SK-N-SH (cell line): ENCODE measurements at regions not wholly inside any gene's neighbourhood (a gene's known extent, or its start where the extent isn't known, plus 50 kb on each side); places are given as distances from the start of the nearest gene placed in this dataset.

Experiments used
- CTCF ChIA-PET: fragments of 300-600, 350-600 bp; formaldehyde crosslinking; extraction: SDS; loops from one replicate; lab custom pipeline; 2021; lab: Yijun Ruan, JAX
- POLR2A ChIA-PET: fragments of 350-600 bp; sonication (Branson Sonifier 250); formaldehyde crosslinking; extraction: SDS; loops from one replicate; lab custom pipeline; 2020; ENCODE audit warnings: antibody characterized with exemption, inconsistent platforms; lab: Yijun Ruan, JAX
- DNase-seq: peaks from one replicate; pipeline ENCODE4 v3.0.0; 2012
- H2AFZ ChIP-seq: fragments of 200-600 bp; sonication (generic); 2 replicates; pipeline ENCODE4 v1.8.1; 2016; ENCODE audit warnings: antibody characterized with exemption, mild to moderate bottlenecking, low read depth
- H3F3A ChIP-seq: fragments of 200-600 bp; sonication (generic); replicated peaks from 2 replicates; pipeline ENCODE3; 2016; ENCODE audit warnings: antibody characterized with exemption, mild to moderate bottlenecking; ENCODE audit not compliant: insufficient read depth
- H3K27ac ChIP-seq, 2 experiments: fragments of 200-500 bp in 1 of 2; fragments of 200-600 bp in 1 of 2; sonication (Bioruptor generic) in 1 of 2; sonication (generic), shearing (Covaris generic) in 1 of 2; 2 replicates each; pipeline versions ENCODE4 v1.5.1 to v1.6.1; 2014 to 2016; ENCODE audit warnings: low read depth in 2 of 2, inconsistent platforms in 1 of 2, low read length in 1 of 2, mild to moderate bottlenecking in 1 of 2, mixed read lengths in 1 of 2
- H3K27me3 ChIP-seq: fragments of 200-600 bp; sonication (generic), shearing (Covaris generic); 2 replicates; pipeline ENCODE4 v1.6.1; 2016; ENCODE audit warnings: mixed run types; ENCODE audit not compliant: insufficient read depth
- H3K36me3 ChIP-seq, 2 experiments: fragments of 200-500 bp in 1 of 2; fragments of 200-600 bp in 1 of 2; sonication (Bioruptor generic) in 1 of 2; sonication (generic) in 1 of 2; replicated peaks in 1 of 2; 2 replicates each; pipeline versions ENCODE3 to v1.5.1; 2014 to 2016; ENCODE audit warnings: low read length in 1 of 2, mild to moderate bottlenecking in 1 of 2; ENCODE audit not compliant: insufficient read depth in 2 of 2, control insufficient read depth in 1 of 2
- H3K4me1 ChIP-seq, 2 experiments: fragments of 200-500 bp in 1 of 2; fragments of 200-600 bp in 1 of 2; sonication (Bioruptor generic) in 1 of 2; sonication (generic), shearing (Covaris generic) in 1 of 2; 2 replicates each; pipeline versions ENCODE4 v1.5.1 to v1.6.1; 2014 to 2016; ENCODE audit warnings: low read depth in 1 of 2, low read length in 1 of 2, mixed run types in 1 of 2; ENCODE audit not compliant: insufficient read depth in 2 of 2, control insufficient read depth in 1 of 2
- H3K4me2 ChIP-seq: fragments of 200-600 bp; sonication (generic), shearing (Covaris generic); 2 replicates; pipeline ENCODE4 v1.6.1; 2017; ENCODE audit warnings: mixed run types
- H3K4me3 ChIP-seq, 2 experiments: fragments of 200-500 bp in 1 of 2; fragments of 200-600 bp in 1 of 2; sonication (Bioruptor generic) in 1 of 2; sonication (generic), shearing (Covaris generic) in 1 of 2; 2 replicates each; pipeline versions ENCODE4 v1.5.1 to v1.8.1; 2014 to 2016; ENCODE audit warnings: low read depth in 2 of 2, inconsistent platforms in 1 of 2, low read length in 1 of 2, mild to moderate bottlenecking in 1 of 2, mixed read lengths in 1 of 2, moderate library complexity in 1 of 2
- H3K79me2 ChIP-seq: fragments of 200-600 bp; sonication (generic); 2 replicates; pipeline ENCODE4 v1.8.1; 2017; ENCODE audit warnings: mild to moderate bottlenecking; ENCODE audit not compliant: insufficient read depth
- H3K9ac ChIP-seq: fragments of 200-600 bp; sonication (generic); 2 replicates; pipeline ENCODE4 v1.6.1; 2017; ENCODE audit warnings: mixed run types
- H3K9me2 ChIP-seq: fragments of 200-600 bp; sonication (generic); 2 replicates; pipeline ENCODE4 v1.6.1; 2017; ENCODE audit warnings: mixed run types
- H3K9me3 ChIP-seq: fragments of 200-600 bp; sonication (generic); 2 replicates; pipeline ENCODE4 v1.6.1; 2017; ENCODE audit warnings: mixed run types, mild to moderate bottlenecking, moderate library complexity
- H4K20me1 ChIP-seq: fragments of 200-600 bp; sonication (generic); 2 replicates; pipeline ENCODE4 v1.6.1; 2017; ENCODE audit warnings: mild to moderate bottlenecking, mixed run types; ENCODE audit not compliant: insufficient read depth
- CHD2 ChIP-seq: fragments of 150-350 bp; IDR thresholded peaks from 2 replicates; pipeline ENCODE4 v1.6.1; 2018; ENCODE audit warnings: low read length; ENCODE audit not compliant: partially characterized antibody
- CTCF ChIP-seq: fragments of 200-600 bp; sonication (generic); IDR thresholded peaks from 2 replicates; pipeline ENCODE4 v1.6.1; 2017; ENCODE audit warnings: antibody characterized with exemption, mild to moderate bottlenecking, moderate library complexity
- EP300 ChIP-seq, 2 experiments: IDR thresholded peaks; 2 replicates each; pipeline versions ENCODE4 v1.4.0 to v1.6.1; 2012; ENCODE audit warnings: borderline replicate concordance in 1 of 2, low read depth in 1 of 2, low read length in 1 of 2
- FOXJ3 ChIP-seq: sonication (generic); formaldehyde crosslinking; IDR thresholded peaks from 2 replicates; pipeline ENCODE4 v1.5.1; 2020; ENCODE audit warnings: mild to moderate bottlenecking, missing genetic modification reagents
- FOXM1 ChIP-seq: IDR thresholded peaks from 2 replicates; pipeline ENCODE4 v1.4.0; 2012; ENCODE audit warnings: low read depth, mild to moderate bottlenecking
- GABPA ChIP-seq: IDR thresholded peaks from 2 replicates; pipeline ENCODE4 v1.4.0; 2012; ENCODE audit warnings: low read depth, mild to moderate bottlenecking
- GATA2 ChIP-seq: sonication (generic); formaldehyde crosslinking; IDR thresholded peaks from 2 replicates; pipeline ENCODE4 v1.5.0; 2020; ENCODE audit warnings: mild to moderate bottlenecking, missing genetic modification reagents
- MEF2A ChIP-seq: IDR thresholded peaks from 2 replicates; pipeline ENCODE4 v1.4.0; 2012; ENCODE audit warnings: low read depth, borderline replicate concordance
- MXI1 ChIP-seq: IDR thresholded peaks from 2 replicates; pipeline ENCODE4 v1.6.1; 2012; ENCODE audit warnings: mild to moderate bottlenecking, low read depth, low read length, improper control_type of control experiment
- NFIC ChIP-seq: IDR thresholded peaks from 2 replicates; pipeline ENCODE4 v1.4.0; 2012; ENCODE audit warnings: borderline replicate concordance
- RCOR1 ChIP-seq: fragments of 150-350 bp; IDR thresholded peaks from 2 replicates; pipeline ENCODE4 v1.6.1; 2017; ENCODE audit warnings: antibody characterized with exemption, low read length
- SIN3A ChIP-seq: IDR thresholded peaks from 2 replicates; pipeline ENCODE4 v1.6.1; 2012; ENCODE audit warnings: low read depth, mild to moderate bottlenecking, low read length, moderate library complexity, borderline replicate concordance
- SMC3 ChIP-seq: IDR thresholded peaks from 2 replicates; pipeline ENCODE4 v1.6.1; 2012; ENCODE audit warnings: low read depth, low read length, improper control_type of control experiment
- TAF1 ChIP-seq: IDR thresholded peaks from 2 replicates; pipeline ENCODE4 v1.6.1; 2012; ENCODE audit warnings: low read depth, mild to moderate bottlenecking, low read length, moderate library complexity, borderline replicate concordance
- TCF12 ChIP-seq: IDR thresholded peaks from 2 replicates; pipeline ENCODE4 v1.4.0; 2012
- TEAD4 ChIP-seq: IDR thresholded peaks from 2 replicates; pipeline ENCODE4 v1.4.0; 2012; ENCODE audit warnings: mild to moderate bottlenecking, borderline replicate concordance; ENCODE audit not compliant: insufficient read depth
- USF1 ChIP-seq: IDR thresholded peaks from 2 replicates; pipeline ENCODE4 v1.4.0; 2012; ENCODE audit warnings: low read depth, borderline replicate concordance
- WGBS: methylation state at CpG from one replicate; pipeline ENCODE4 v1.1.6; 2017; ENCODE audit warnings: low lambda C conversion rate; 5-methylcytosine and 5-hydroxymethylcytosine counted together
- TF ChIP-seq, protein P1 (sequence below): IDR thresholded peaks from 2 replicates; pipeline ENCODE4 v1.4.0; 2012; ENCODE audit warnings: low read depth, borderline replicate concordance
- TF ChIP-seq, protein P2 (sequence below): IDR thresholded peaks from 2 replicates; pipeline ENCODE4 v1.4.0; 2012; ENCODE audit warnings: low read depth
- TF ChIP-seq, protein P3 (sequence below): fragments of 150-350 bp; IDR thresholded peaks from 2 replicates; pipeline ENCODE4 v1.6.1; 2017; ENCODE audit warnings: antibody characterized with exemption, low read length, low read depth, borderline replicate concordance

DNA sequence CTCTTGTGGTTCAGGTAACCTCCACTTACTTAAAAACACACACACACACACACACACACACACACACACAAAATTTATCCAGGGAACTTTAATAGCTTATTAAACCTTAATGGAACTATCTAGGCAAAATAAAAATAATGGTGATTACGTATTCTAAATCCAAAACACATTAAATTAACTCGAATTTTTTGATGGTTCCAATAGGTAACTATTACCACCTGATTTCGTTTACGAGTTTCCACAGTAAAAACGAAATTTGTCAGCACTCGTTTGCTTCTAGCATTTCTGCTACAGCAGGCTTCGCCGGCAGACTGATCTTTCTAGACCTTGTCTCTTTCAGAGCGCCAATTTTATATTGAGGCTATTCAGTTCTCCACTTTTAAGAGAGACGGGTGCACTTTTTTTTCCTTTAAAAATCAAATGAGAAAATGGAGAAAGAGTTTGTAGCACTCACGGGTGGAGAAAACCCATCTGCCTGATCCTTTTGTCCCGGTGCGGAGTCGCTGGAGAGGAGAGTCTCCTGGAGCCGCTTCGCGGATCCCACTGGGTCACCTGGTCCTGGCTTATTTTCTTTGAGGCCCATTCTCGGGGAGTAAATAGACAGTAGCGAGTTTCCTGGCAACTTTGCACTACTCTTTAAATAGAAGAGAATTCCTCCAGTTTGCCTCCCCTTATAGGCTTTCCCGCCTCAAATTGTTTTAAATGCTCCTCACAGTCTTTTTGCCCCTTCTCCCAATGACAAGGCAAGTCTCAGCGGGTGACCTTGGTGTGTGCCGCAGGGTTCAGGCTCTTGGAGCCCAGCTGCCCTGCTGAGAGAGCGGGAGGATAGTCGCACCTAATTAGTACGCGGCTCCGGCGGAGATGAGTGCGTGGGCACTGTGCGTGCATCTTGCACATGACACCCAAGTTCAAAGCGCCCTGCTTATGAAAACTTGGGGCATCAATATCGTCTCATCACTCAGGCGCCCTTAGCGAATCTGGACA is 117.0 kb downstream of the KCNRG start:
- Histone ChIP-seq H3K27me3 (no peaks in the 10 kb centered on the region), H3K27ac (no peak overlapping the region), H3K9me3 (no peaks in the 10 kb centered on the region), H3K4me1 (peaks cover 0 to 3% of the 10 kb centered on the region in 2 experiments; a peak in 1 of 4 replicates), H3K9ac (no peak overlapping the region), H3K4me3 (no peak overlapping the region), H3K4me2 (no peak overlapping the region), H3K79me2 (no peaks in the 10 kb centered on the region), H3F3A (no peaks in the 10 kb centered on the region), H3K36me3 (no peaks in the 10 kb centered on the region), H3K9me2 (no peaks in the 10 kb centered on the region), H4K20me1 (no peaks in the 10 kb centered on the region), H2AFZ (no peak overlapping the region)
- ChIA-PET POLR2A (no interaction called here), CTCF (interaction anchor here (1.4 kb wide), 1 partner anchor 189 kb away, joined by 4 read pairs; no protein-coding TSS in a partner anchor)
- DNase-seq = no peak
- WGBS = 94% methylated on average over 34 of the region's 34 CpGs
- TF ChIP-seq CHD2 (no peak), FOXJ3 (no peak), EP300 (IDR thresholded peaks at IDR 0.05; ENCODE audit: borderline replicate concordance in 1 of 2, low read depth in 1 of 2, low read length in 1 of 2) (no peak), GATA2 (CRISPR knock-in tag) (no peak), GABPA (no peak), MEF2A (no peak), TAF1 (no peak), TEAD4 (no peak), FOXM1 (no peak), TCF12 (no peak), RCOR1 (no peak)
- TF ChIP-seq, protein P1, sequence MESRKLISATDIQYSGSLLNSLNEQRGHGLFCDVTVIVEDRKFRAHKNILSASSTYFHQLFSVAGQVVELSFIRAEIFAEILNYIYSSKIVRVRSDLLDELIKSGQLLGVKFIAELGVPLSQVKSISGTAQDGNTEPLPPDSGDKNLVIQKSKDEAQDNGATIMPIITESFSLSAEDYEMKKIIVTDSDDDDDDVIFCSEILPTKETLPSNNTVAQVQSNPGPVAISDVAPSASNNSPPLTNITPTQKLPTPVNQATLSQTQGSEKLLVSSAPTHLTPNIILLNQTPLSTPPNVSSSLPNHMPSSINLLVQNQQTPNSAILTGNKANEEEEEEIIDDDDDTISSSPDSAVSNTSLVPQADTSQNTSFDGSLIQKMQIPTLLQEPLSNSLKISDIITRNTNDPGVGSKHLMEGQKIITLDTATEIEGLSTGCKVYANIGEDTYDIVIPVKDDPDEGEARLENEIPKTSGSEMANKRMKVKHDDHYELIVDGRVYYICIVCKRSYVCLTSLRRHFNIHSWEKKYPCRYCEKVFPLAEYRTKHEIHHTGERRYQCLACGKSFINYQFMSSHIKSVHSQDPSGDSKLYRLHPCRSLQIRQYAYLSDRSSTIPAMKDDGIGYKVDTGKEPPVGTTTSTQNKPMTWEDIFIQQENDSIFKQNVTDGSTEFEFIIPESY = no peak

DNA sequence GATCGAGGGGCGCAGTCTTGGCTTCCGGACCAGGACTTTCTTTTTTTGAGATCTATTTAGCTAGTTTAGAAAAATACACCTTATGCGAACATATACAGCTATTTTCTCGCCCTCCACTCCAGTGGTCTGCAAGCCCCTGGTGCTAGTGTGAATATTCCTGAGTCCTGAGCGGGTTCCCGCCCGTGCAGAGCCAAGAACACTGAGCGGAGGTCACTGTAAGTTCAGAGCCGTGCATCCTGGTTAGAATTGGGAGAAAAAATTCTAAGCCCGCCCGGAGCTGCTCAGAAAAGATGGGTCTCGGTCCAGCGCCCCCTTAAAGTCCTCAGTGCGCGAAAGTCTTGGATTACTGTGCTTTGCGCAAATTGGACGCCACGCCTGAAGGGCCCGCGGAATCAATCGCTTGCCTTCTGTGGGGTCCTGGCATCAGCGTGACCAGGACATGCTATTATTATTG is 117.7 kb downstream of the KCNRG start:
- TF ChIP-seq TEAD4 (no peak), SIN3A (no peak), CHD2 (no peak), MXI1 (no peak), NFIC (no peak), GATA2 (CRISPR knock-in tag) (no peak), CTCF (no peak), SMC3 (no peak), USF1 (no peak)
- TF ChIP-seq, protein P2, sequence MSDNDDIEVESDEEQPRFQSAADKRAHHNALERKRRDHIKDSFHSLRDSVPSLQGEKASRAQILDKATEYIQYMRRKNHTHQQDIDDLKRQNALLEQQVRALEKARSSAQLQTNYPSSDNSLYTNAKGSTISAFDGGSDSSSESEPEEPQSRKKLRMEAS = no peak
- TF ChIP-seq, protein P3, sequence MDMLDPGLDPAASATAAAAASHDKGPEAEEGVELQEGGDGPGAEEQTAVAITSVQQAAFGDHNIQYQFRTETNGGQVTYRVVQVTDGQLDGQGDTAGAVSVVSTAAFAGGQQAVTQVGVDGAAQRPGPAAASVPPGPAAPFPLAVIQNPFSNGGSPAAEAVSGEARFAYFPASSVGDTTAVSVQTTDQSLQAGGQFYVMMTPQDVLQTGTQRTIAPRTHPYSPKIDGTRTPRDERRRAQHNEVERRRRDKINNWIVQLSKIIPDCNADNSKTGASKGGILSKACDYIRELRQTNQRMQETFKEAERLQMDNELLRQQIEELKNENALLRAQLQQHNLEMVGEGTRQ = no peak
- H3K9me3 ChIP-seq = no peaks in the 10 kb centered on the region
- POLR2A ChIA-PET = no interaction called here
- H2AFZ ChIP-seq = no peak overlapping the region
- WGBS = 95% methylated on average over 23 of the region's 23 CpGs
- no peak overlapping the region for H3K27ac ChIP-seq
- no peaks in the 10 kb centered on the region for H3K36me3 ChIP-seq
- no peak overlapping the region for H3K9ac ChIP-seq
- H4K20me1 ChIP-seq = no peaks in the 10 kb centered on the region
- CTCF ChIA-PET = no interaction called here
- DNase-seq = no peak
- no peaks in the 10 kb centered on the region for H3K9me2 ChIP-seq
- H3F3A ChIP-seq = no peaks in the 10 kb centered on the region
- H3K4me2 ChIP-seq = no peak overlapping the region
- no peaks in the 10 kb centered on the region for H3K79me2 ChIP-seq
- no peaks in the 10 kb centered on the region for H3K27me3 ChIP-seq
- H3K4me3 ChIP-seq = no peak overlapping the region
- peaks cover 0 to 3% of the 10 kb centered on the region in 2 experiments; a peak in 1 of 4 replicates for H3K4me1 ChIP-seq
